ENCODE measurements at regions not wholly inside any gene's neighbourhood (a gene's known extent, or its start where the extent isn't known, plus 50 kb on each side); places are given as distances from the start of the nearest gene placed in this dataset.

DNA sequence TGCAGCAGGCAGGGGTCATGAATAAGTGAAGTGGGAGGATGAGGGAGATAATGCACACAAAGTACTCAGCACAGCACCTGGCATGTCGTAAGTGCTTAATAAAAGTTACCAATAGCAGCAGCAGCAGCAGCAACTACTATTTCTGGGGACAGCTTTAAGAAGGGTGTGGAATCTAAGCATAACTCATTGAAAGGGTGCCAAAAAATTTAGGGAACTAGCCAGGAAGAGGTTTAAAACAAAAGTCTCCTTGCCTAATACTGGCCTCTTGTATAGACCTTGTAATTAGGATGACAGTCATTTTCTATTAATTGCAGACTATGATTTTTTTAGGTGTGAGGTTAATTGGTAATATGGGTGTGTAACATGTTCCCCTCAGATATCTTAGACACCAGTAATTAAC lies 179.9 kb downstream of the PTPN11 start:
- TF ChIP-seq, protein P1, sequence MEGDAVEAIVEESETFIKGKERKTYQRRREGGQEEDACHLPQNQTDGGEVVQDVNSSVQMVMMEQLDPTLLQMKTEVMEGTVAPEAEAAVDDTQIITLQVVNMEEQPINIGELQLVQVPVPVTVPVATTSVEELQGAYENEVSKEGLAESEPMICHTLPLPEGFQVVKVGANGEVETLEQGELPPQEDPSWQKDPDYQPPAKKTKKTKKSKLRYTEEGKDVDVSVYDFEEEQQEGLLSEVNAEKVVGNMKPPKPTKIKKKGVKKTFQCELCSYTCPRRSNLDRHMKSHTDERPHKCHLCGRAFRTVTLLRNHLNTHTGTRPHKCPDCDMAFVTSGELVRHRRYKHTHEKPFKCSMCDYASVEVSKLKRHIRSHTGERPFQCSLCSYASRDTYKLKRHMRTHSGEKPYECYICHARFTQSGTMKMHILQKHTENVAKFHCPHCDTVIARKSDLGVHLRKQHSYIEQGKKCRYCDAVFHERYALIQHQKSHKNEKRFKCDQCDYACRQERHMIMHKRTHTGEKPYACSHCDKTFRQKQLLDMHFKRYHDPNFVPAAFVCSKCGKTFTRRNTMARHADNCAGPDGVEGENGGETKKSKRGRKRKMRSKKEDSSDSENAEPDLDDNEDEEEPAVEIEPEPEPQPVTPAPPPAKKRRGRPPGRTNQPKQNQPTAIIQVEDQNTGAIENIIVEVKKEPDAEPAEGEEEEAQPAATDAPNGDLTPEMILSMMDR (IDR thresholded peaks at IDR 0.05; ENCODE audit: low read depth, low read length, poor library complexity, severe bottlenecking) = no peak
- no peak for TF ChIP-seq EZH2phosphoT487 (IDR thresholded peaks at IDR 0.05; ENCODE audit: borderline replicate concordance, low read length)

Measured in DOHH2 (cell line).